GM23338 (cell line): ENCODE measurements at regions not wholly inside any gene's neighbourhood (a gene's known extent, or its start where the extent isn't known, plus 50 kb on each side); places are given as distances from the start of the nearest gene placed in this dataset.

Experiments
- CTCF ChIP-seq, 2 experiments: fragments of 200-600 bp in 1 of 2; sonication (generic) in 1 of 2; conservative IDR thresholded peaks; 2 replicates each; pipeline versions ENCODE4 v1.5.1 to v1.6.1; 2016 to 2017; ENCODE audit warnings: antibody characterized with exemption in 2 of 2, low read depth in 2 of 2, mild to moderate bottlenecking in 2 of 2, moderate library complexity in 1 of 2
- EZH2 ChIP-seq: fragments of 200-600 bp; sonication (generic); IDR thresholded peaks from one replicate; pipeline ENCODE4 v1.8.0; 2017; ENCODE audit warnings: antibody characterized with exemption, mild to moderate bottlenecking, low read depth; ENCODE audit not compliant: unreplicated experiment
- EZH2phosphoT487 ChIP-seq: fragments of 200-600 bp; sonication (generic); IDR thresholded peaks from one replicate; pipeline ENCODE4 v1.8.1; 2018; ENCODE audit warnings: antibody characterized with exemption; ENCODE audit not compliant: unreplicated experiment
- POLR2AphosphoS5 ChIP-seq: IDR thresholded peaks from 2 replicates; pipeline ENCODE4 v1.6.1; 2016; ENCODE audit warnings: antibody characterized with exemption, low read depth
- REST ChIP-seq: IDR thresholded peaks from one replicate; pipeline ENCODE4 v1.6.1; 2018; ENCODE audit warnings: antibody characterized with exemption; ENCODE audit not compliant: unreplicated experiment

GRCh38 chr1:219038398-219038797 lies 135.3 kb upstream of the LYPLAL1 start:
- TF ChIP-seq POLR2AphosphoS5: no peak
- no peak for TF ChIP-seq CTCF (conservative IDR thresholded peaks at IDR 0.05; ENCODE audit: low read depth in 2 of 2)
- TF ChIP-seq EZH2phosphoT487: no peak
- TF ChIP-seq EZH2: no peak
- TF ChIP-seq REST: no peak
